RWPE2 (cell line): ENCODE measurements at regions not wholly inside any gene's neighbourhood (a gene's known extent, or its start where the extent isn't known, plus 50 kb on each side); places are given as distances from the start of the nearest gene placed in this dataset.

Experiments used
- ATAC-seq: fragments of 200-7000 bp; cut with Tn5 transposase; 3 replicates; pipeline ENCODE4 v1.9.1; 2021; ENCODE audit warnings: low read depth
- DNase-seq: peaks from one replicate; pipeline ENCODE4 v3.0.0-alpha.2; 2020; ENCODE audit warnings: low spot score
- H3K27ac ChIP-seq: fragments of 450-650 bp; 2 replicates; pipeline ENCODE4 v1.5.1; 2017; ENCODE audit warnings: mild to moderate bottlenecking; ENCODE audit not compliant: poor library complexity, severe bottlenecking
- H3K27me3 ChIP-seq: fragments of 250-450 bp; sonication (Bioruptor Pico); 2 replicates; pipeline ENCODE4 v1.5.1; 2021; ENCODE audit warnings: mild to moderate bottlenecking, moderate library complexity; ENCODE audit not compliant: insufficient read depth, poor library complexity, severe bottlenecking
- H3K36me3 ChIP-seq: fragments of 250-450 bp; sonication (Bioruptor Pico); 2 replicates; pipeline ENCODE4 v1.5.1; 2020; ENCODE audit warnings: low read depth, mild to moderate bottlenecking, moderate library complexity
- H3K4me1 ChIP-seq: fragments of 250-450 bp; sonication (Bioruptor Pico); 2 replicates; pipeline ENCODE4 v1.5.1; 2021; ENCODE audit warnings: mild to moderate bottlenecking, moderate library complexity; ENCODE audit not compliant: insufficient read depth, poor library complexity, severe bottlenecking
- H3K4me3 ChIP-seq: fragments of 250-450 bp; sonication (Bioruptor Pico); 2 replicates; pipeline ENCODE4 v1.5.1; 2021; ENCODE audit warnings: mild to moderate bottlenecking, moderate library complexity; ENCODE audit not compliant: severe bottlenecking
- H3K9me3 ChIP-seq: fragments of 250-450 bp; sonication (Bioruptor Pico); 2 replicates; pipeline ENCODE4 v1.5.1; 2021; ENCODE audit warnings: mild to moderate bottlenecking, moderate library complexity; ENCODE audit not compliant: severe bottlenecking
- CTCF ChIP-seq: fragments of 450-650 bp; IDR thresholded peaks from one replicate; pipeline ENCODE4 v1.5.1; 2017; ENCODE audit warnings: mild to moderate bottlenecking, moderate library complexity; ENCODE audit not compliant: poor library complexity, severe bottlenecking

- Histone ChIP-seq H3K27ac (peak overlapping the region; percentile 62), H3K36me3 (no peaks in the 10 kb centered on the region), H3K27me3 (peaks cover 2% of the 10 kb centered on the region), H3K4me1 (no peaks in the 10 kb centered on the region), H3K9me3 (no peaks in the 10 kb centered on the region), H3K4me3 (no peak overlapping the region)
- DNase-seq, result no peak
- no peak for ATAC-seq
- TF ChIP-seq CTCF, result no peak
Observed at GRCh38 chr2:103788951-103789350, 1027.1 kb downstream of the TMEM182 start.

GRCh38 chr2:103789381-103790095, 1027.7 kb downstream of the TMEM182 start:
- Histone ChIP-seq H3K4me3 (no peak overlapping the region), H3K4me1 (no peaks in the 10 kb centered on the region), H3K27ac (peak overlapping the region; percentile 62), H3K27me3 (no peaks in the 10 kb centered on the region), H3K36me3 (no peaks in the 10 kb centered on the region), H3K9me3 (no peaks in the 10 kb centered on the region)
- ATAC-seq (peak; percentile 64), DNase-seq (no peak)
- TF ChIP-seq CTCF, result no peak

- Histone ChIP-seq H3K36me3 (no peaks in the 10 kb centered on the region), H3K4me3 (no peak overlapping the region), H3K4me1 (no peaks in the 10 kb centered on the region), H3K27me3 (no peaks in the 10 kb centered on the region), H3K9me3 (no peaks in the 10 kb centered on the region), H3K27ac (no peak overlapping the region)
- ATAC-seq, result no peak
- TF ChIP-seq CTCF, result no peak
- no peak for DNase-seq
Observed at GRCh38 chr2:103792042-103792441, 1030.2 kb downstream of the TMEM182 start.

- DNase-seq, result no peak
- Histone ChIP-seq H3K4me1 (no peaks in the 10 kb centered on the region), H3K27ac (no peak overlapping the region), H3K27me3 (no peaks in the 10 kb centered on the region), H3K36me3 (no peaks in the 10 kb centered on the region), H3K9me3 (no peaks in the 10 kb centered on the region), H3K4me3 (no peak overlapping the region)
- TF ChIP-seq CTCF, result no peak
- no peak for ATAC-seq
Observed at GRCh38 chr2:103798291-103798690, 1036.5 kb downstream of the TMEM182 start.

- TF ChIP-seq CTCF, result no peak
- ATAC-seq (no peak), DNase-seq (no peak)
- Histone ChIP-seq H3K4me1 (no peaks in the 10 kb centered on the region), H3K27ac (no peak overlapping the region), H3K27me3 (no peaks in the 10 kb centered on the region), H3K36me3 (no peaks in the 10 kb centered on the region), H3K4me3 (no peak overlapping the region), H3K9me3 (no peaks in the 10 kb centered on the region)
Observed at GRCh38 chr2:103804013-103804412, 1042.2 kb downstream of the TMEM182 start.
